Loucy (cell line): ENCODE measurements at regions not wholly inside any gene's neighbourhood (a gene's known extent, or its start where the extent isn't known, plus 50 kb on each side); places are given as distances from the start of the nearest gene placed in this dataset.

Source experiments
- H2AFZ ChIP-seq: fragments of 200-600 bp; sonication (generic); 2 replicates; pipeline ENCODE4 v1.6.0; 2016; ENCODE audit warnings: antibody characterized with exemption, mild to moderate bottlenecking, low read length, moderate library complexity
- H3F3A ChIP-seq: fragments of 200-600 bp; 2 replicates; pipeline ENCODE4 v1.6.0; 2016; ENCODE audit warnings: antibody characterized with exemption, low read depth, mild to moderate bottlenecking
- H3K27me3 ChIP-seq: fragments of 200-600 bp; sonication (generic); 2 replicates; pipeline ENCODE4 v1.6.1; 2014; ENCODE audit warnings: low read length, mild to moderate bottlenecking; ENCODE audit not compliant: insufficient read depth, poor library complexity, severe bottlenecking
- H3K36me3 ChIP-seq: fragments of 200-600 bp; sonication (generic); 2 replicates; pipeline ENCODE4 v1.6.1; 2016; ENCODE audit warnings: low read length; ENCODE audit not compliant: insufficient read depth
- H3K4me1 ChIP-seq: fragments of 200-600 bp; sonication (generic); 2 replicates; pipeline ENCODE4 v1.5.1; 2014; ENCODE audit warnings: low read length, mild to moderate bottlenecking; ENCODE audit not compliant: insufficient read depth, poor library complexity, severe bottlenecking
- H3K4me2 ChIP-seq: fragments of 200-600 bp; sonication (generic); 2 replicates; pipeline ENCODE4 v1.6.0; 2014; ENCODE audit warnings: antibody characterized with exemption, low read length, low read depth, mild to moderate bottlenecking; ENCODE audit not compliant: poor library complexity, severe bottlenecking
- H3K4me3 ChIP-seq: fragments of 200-600 bp; sonication (generic); 2 replicates; pipeline ENCODE4 v1.5.1; 2014; ENCODE audit warnings: low read length, mild to moderate bottlenecking, mixed read lengths; ENCODE audit not compliant: poor library complexity, severe bottlenecking
- H3K79me2 ChIP-seq: fragments of 200-600 bp; sonication (generic); 2 replicates; pipeline ENCODE4 v1.6.1; 2014; ENCODE audit warnings: low read length; ENCODE audit not compliant: insufficient read depth
- H3K9ac ChIP-seq: fragments of 200-600 bp; sonication (generic); 2 replicates; pipeline ENCODE4 v1.6.0; 2014; ENCODE audit warnings: mild to moderate bottlenecking, low read depth, low read length, moderate library complexity; ENCODE audit not compliant: poor library complexity, severe bottlenecking
- H3K9me2 ChIP-seq: fragments of 200-600 bp; sonication (generic); replicated peaks from 2 replicates; pipeline ENCODE4 v1.6.1; 2016; ENCODE audit warnings: low read depth, low read length, mixed read lengths
- H3K9me3 ChIP-seq: fragments of 200-600 bp; sonication (generic); 2 replicates; pipeline ENCODE4 v1.6.1; 2014; ENCODE audit warnings: mild to moderate bottlenecking, antibody characterized with exemption, low read length, low read depth; ENCODE audit not compliant: insufficient read depth
- H4K20me1 ChIP-seq: fragments of 200-600 bp; sonication (generic); 2 replicates; pipeline ENCODE4 v1.6.0; 2014; ENCODE audit warnings: antibody characterized with exemption, low read length, mild to moderate bottlenecking; ENCODE audit not compliant: insufficient read depth, poor library complexity, severe bottlenecking
- CTCF ChIP-seq: fragments of 200-600 bp; sonication (generic); conservative IDR thresholded peaks from 2 replicates; pipeline ENCODE4 v1.5.1; 2014; ENCODE audit warnings: mild to moderate bottlenecking, antibody characterized with exemption, low read length
- EZH2phosphoT487 ChIP-seq: fragments of 200-600 bp; IDR thresholded peaks from 2 replicates; pipeline ENCODE4 v1.6.1; 2018; ENCODE audit warnings: antibody characterized with exemption, mild to moderate bottlenecking, moderate library complexity, borderline replicate concordance

GRCh38 chr7:60706-61105 lies 131.7 kb upstream of the FAM20C start:
- H3K9me2 ChIP-seq, result no peaks in the 10 kb centered on the region
- no peaks in the 10 kb centered on the region for H3K27me3 ChIP-seq
- TF ChIP-seq EZH2phosphoT487 (no peak), CTCF (no peak)
- H3K79me2 ChIP-seq, result no peaks in the 10 kb centered on the region
- H4K20me1 ChIP-seq, result no peaks in the 10 kb centered on the region
- H3K4me3 ChIP-seq, result no peak overlapping the region
- no peaks in the 10 kb centered on the region; the same call in 1 of the 2 replicates for H3K9me3 ChIP-seq
- H3K4me1 ChIP-seq, result no peaks in the 10 kb centered on the region
- no peak overlapping the region for H2AFZ ChIP-seq
- H3K9ac ChIP-seq, result no peak overlapping the region
- no peak overlapping the region for H3K4me2 ChIP-seq
- H3K36me3 ChIP-seq, result no peaks in the 10 kb centered on the region
- no peaks in the 10 kb centered on the region for H3F3A ChIP-seq

GRCh38 chr7:61111-61510 lies 131.3 kb upstream of the FAM20C start:
- H3K79me2 ChIP-seq, result no peaks in the 10 kb centered on the region
- no peaks in the 10 kb centered on the region for H3F3A ChIP-seq
- TF ChIP-seq EZH2phosphoT487 (no peak), CTCF (no peak)
- H3K4me2 ChIP-seq, result no peak overlapping the region
- H3K4me1 ChIP-seq, result no peaks in the 10 kb centered on the region
- no peak overlapping the region for H3K9ac ChIP-seq
- H3K4me3 ChIP-seq, result no peak overlapping the region
- H3K9me2 ChIP-seq, result no peaks in the 10 kb centered on the region
- H3K27me3 ChIP-seq, result no peaks in the 10 kb centered on the region
- H4K20me1 ChIP-seq, result no peaks in the 10 kb centered on the region
- H3K9me3 ChIP-seq, result no peaks in the 10 kb centered on the region; the same call in 1 of the 2 replicates
- H3K36me3 ChIP-seq, result no peaks in the 10 kb centered on the region
- H2AFZ ChIP-seq, result no peak overlapping the region

GRCh38 chr7:61576-62360 lies 130.6 kb upstream of the FAM20C start:
- no peaks in the 10 kb centered on the region for H3K9me2 ChIP-seq
- no peak overlapping the region for H3K4me2 ChIP-seq
- H3K79me2 ChIP-seq, result no peaks in the 10 kb centered on the region
- H3K4me1 ChIP-seq, result no peaks in the 10 kb centered on the region
- no peaks in the 10 kb centered on the region for H4K20me1 ChIP-seq
- TF ChIP-seq CTCF (no peak), EZH2phosphoT487 (no peak)
- no peak overlapping the region for H3K9ac ChIP-seq
- H3K27me3 ChIP-seq, result no peaks in the 10 kb centered on the region
- H3K4me3 ChIP-seq, result no peak overlapping the region
- no peaks in the 10 kb centered on the region; the same call in 1 of the 2 replicates for H3K9me3 ChIP-seq
- no peaks in the 10 kb centered on the region for H3K36me3 ChIP-seq
- H2AFZ ChIP-seq, result no peak overlapping the region
- no peaks in the 10 kb centered on the region for H3F3A ChIP-seq
